K562 (cell line): ENCODE measurements at regions not wholly inside any gene's neighbourhood (a gene's known extent, or its start where the extent isn't known, plus 50 kb on each side); places are given as distances from the start of the nearest gene placed in this dataset.
"Not testable (repeated sequence)": the region's sequence is repeated elsewhere in the genome, so short reads cannot be mapped to it uniquely, and the experiment has no call there.

Experiments
- CREB5 ChIP-seq: fragments of 250-450 bp; sonication (Bioruptor Pico); IDR thresholded peaks from 2 replicates; pipeline ENCODE4 v1.5.0; 2020; ENCODE audit warnings: mild to moderate bottlenecking
- E4F1 ChIP-seq: fragments of 250-450 bp; sonication (Bioruptor Pico); IDR thresholded peaks from 2 replicates; pipeline ENCODE4 v1.5.0; 2021; ENCODE audit warnings: mild to moderate bottlenecking, borderline replicate concordance
- GABPA ChIP-seq: fragments of 200-800 bp; sonication (Bioruptor generic); conservative IDR thresholded peaks from 2 replicates; pipeline ENCODE4 v1.6.1; 2016; ENCODE audit warnings: low read depth, missing genetic modification characterization, missing compliant biosample characterization
- GMEB1 ChIP-seq: fragments of 250-450 bp; sonication (Bioruptor Pico); IDR thresholded peaks from 2 replicates; pipeline ENCODE4 v1.4.0; 2020; ENCODE audit warnings: mild to moderate bottlenecking
- HMG20A ChIP-seq: fragments of 450-650 bp; formaldehyde crosslinking; conservative IDR thresholded peaks from 2 replicates; pipeline ENCODE4 v1.4.0; 2020; ENCODE audit warnings: mild to moderate bottlenecking, mixed read lengths
- HMGXB4 ChIP-seq: sonication (generic); formaldehyde crosslinking; IDR thresholded peaks from 2 replicates; pipeline ENCODE4 v1.8.1; 2023; ENCODE audit warnings: mild to moderate bottlenecking, missing genetic modification reagents
- MXI1 ChIP-seq: IDR thresholded peaks from 2 replicates; pipeline ENCODE4 v1.6.1; 2011; ENCODE audit warnings: low read depth, mild to moderate bottlenecking, improper control_type of control experiment, low read length
- NR3C1 ChIP-seq: sonication (generic); formaldehyde crosslinking; IDR thresholded peaks from 2 replicates; pipeline ENCODE4 v1.8.1; 2022; ENCODE audit warnings: missing genetic modification reagents
- PATZ1 ChIP-seq: fragments of 250-450 bp; sonication (Bioruptor Pico); IDR thresholded peaks from 2 replicates; pipeline ENCODE4 v1.5.0; 2020; ENCODE audit warnings: mild to moderate bottlenecking, borderline replicate concordance
- RBM15 ChIP-seq: fragments of 200-400 bp; formaldehyde crosslinking; IDR thresholded peaks from 2 replicates; pipeline ENCODE4 v1.6.1; 2018; ENCODE audit warnings: mild to moderate bottlenecking, low read length, moderate library complexity; ENCODE audit not compliant: insufficient read depth
- REST ChIP-seq, 2 experiments: fragments of 450-650 bp; formaldehyde crosslinking in 1 of 2; IDR thresholded peaks; 2 replicates each; pipeline versions ENCODE4 v1.4.0 to v1.6.1; 2014 to 2020; ENCODE audit warnings: mild to moderate bottlenecking in 2 of 2, borderline replicate concordance in 1 of 2, low read depth in 1 of 2
- SMARCB1 ChIP-seq: IDR thresholded peaks from 2 replicates; pipeline ENCODE4 v1.6.1; 2011; ENCODE audit warnings: improper control_type of control experiment, low read depth; ENCODE audit not compliant: insufficient read length
- THRA ChIP-seq: fragments of 450-650 bp; IDR thresholded peaks from 2 replicates; pipeline ENCODE4 v1.6.1; 2017; ENCODE audit warnings: mild to moderate bottlenecking, moderate library complexity

GRCh38 chr14:97167577-97167976 lies 370.4 kb downstream of the VRK1 start:
- TF ChIP-seq REST (IDR thresholded peaks at IDR 0.05; ENCODE audit: borderline replicate concordance); REST (CRISPR knock-in tag; IDR thresholded peaks at IDR 0.05; ENCODE audit: low read depth); HMG20A (CRISPR knock-in tag); MXI1; E4F1 (CRISPR knock-in tag); GABPA (tag); THRA; SMARCB1; HMGXB4 (CRISPR knock-in tag); PATZ1; GMEB1 (CRISPR knock-in tag); CREB5 (CRISPR knock-in tag); NR3C1 (CRISPR knock-in tag); RBM15: not testable (repeated sequence)
